OCI-LY1 (cell line): ENCODE measurements at regions not wholly inside any gene's neighbourhood (a gene's known extent, or its start where the extent isn't known, plus 50 kb on each side); places are given as distances from the start of the nearest gene placed in this dataset.

Experiments used
- H2AFZ ChIP-seq: fragments of 200-600 bp; sonication (generic), shearing (Covaris generic); 2 replicates; pipeline ENCODE4 v1.6.0; 2014; ENCODE audit warnings: antibody characterized with exemption, mild to moderate bottlenecking, low read length
- H3F3A ChIP-seq: fragments of 200-600 bp; sonication (generic), shearing (Covaris generic); 2 replicates; pipeline ENCODE4 v1.6.0; 2014; ENCODE audit warnings: mild to moderate bottlenecking, antibody characterized with exemption, low read length, moderate library complexity; ENCODE audit not compliant: insufficient read depth
- H3K27ac ChIP-seq: fragments of 200-600 bp; sonication (generic); 2 replicates; pipeline ENCODE4 v1.5.1; 2014; ENCODE audit warnings: low read length, mixed run types, mild to moderate bottlenecking, low read depth; ENCODE audit not compliant: poor library complexity, severe bottlenecking
- H3K27me3 ChIP-seq: fragments of 200-600 bp; sonication (generic); 2 replicates; pipeline ENCODE4 v1.6.0; 2014; ENCODE audit warnings: antibody characterized with exemption, mild to moderate bottlenecking, low read length, moderate library complexity; ENCODE audit not compliant: insufficient read depth
- H3K36me3 ChIP-seq: fragments of 200-600 bp; sonication (generic); 2 replicates; pipeline ENCODE4 v1.6.1; 2014; ENCODE audit warnings: mild to moderate bottlenecking, antibody characterized with exemption, low read length, moderate library complexity, mixed read lengths; ENCODE audit not compliant: insufficient read depth
- H3K4me1 ChIP-seq: fragments of 200-600 bp; sonication (generic); 2 replicates; pipeline ENCODE4 v1.5.1; 2014; ENCODE audit warnings: mild to moderate bottlenecking, low read length, moderate library complexity; ENCODE audit not compliant: insufficient read depth, severe bottlenecking
- H3K4me2 ChIP-seq: fragments of 200-600 bp; sonication (generic), shearing (Covaris generic); 2 replicates; pipeline ENCODE4 v1.6.1; 2014; ENCODE audit warnings: low read length
- H3K4me3 ChIP-seq: fragments of 200-600 bp; sonication (generic); 2 replicates; pipeline ENCODE4 v1.5.1; 2014; ENCODE audit warnings: low read length, low read depth, mild to moderate bottlenecking, mixed read lengths; ENCODE audit not compliant: poor library complexity, severe bottlenecking
- H3K79me2 ChIP-seq: fragments of 200-600 bp; shearing (Covaris generic); 2 replicates; pipeline ENCODE4 v1.6.1; 2016; ENCODE audit warnings: mixed run types, low read length, mixed read lengths; ENCODE audit not compliant: insufficient read depth
- H3K9ac ChIP-seq: fragments of 200-600 bp; sonication (generic), shearing (Covaris generic); 2 replicates; pipeline ENCODE4 v1.6.1; 2014; ENCODE audit warnings: mild to moderate bottlenecking, low read length, mixed read lengths
- H3K9me2 ChIP-seq: fragments of 200-600 bp; sonication (generic), shearing (Covaris generic); 2 replicates; pipeline ENCODE4 v1.6.1; 2014; ENCODE audit warnings: low read depth, mild to moderate bottlenecking, low read length, mixed read lengths
- H3K9me3 ChIP-seq: fragments of 200-600 bp; shearing (Covaris generic); 2 replicates; pipeline ENCODE4 v1.6.1; 2014; ENCODE audit warnings: low read length, mixed read lengths
- H4K20me1 ChIP-seq: fragments of 200-600 bp; sonication (generic), shearing (Covaris generic); 2 replicates; pipeline ENCODE4 v1.6.0; 2016; ENCODE audit warnings: mild to moderate bottlenecking, low read length; ENCODE audit not compliant: insufficient read depth
- CTCF ChIP-seq: fragments of 200-600 bp; sonication (generic), shearing (Covaris generic); IDR thresholded peaks from 2 replicates; pipeline ENCODE4 v1.5.1; 2017; ENCODE audit warnings: mild to moderate bottlenecking, antibody characterized with exemption, low read length, moderate library complexity, mixed read lengths
- EZH2 ChIP-seq: fragments of 200-600 bp; sonication (generic), shearing (Covaris generic); IDR thresholded peaks from 2 replicates; pipeline ENCODE4 v1.8.0; 2017; ENCODE audit warnings: borderline replicate concordance, mixed run types, mild to moderate bottlenecking, antibody characterized with exemption, low read length, moderate library complexity, mixed read lengths

- no peak overlapping the region for H3K4me3 ChIP-seq
- H3K4me2 ChIP-seq, result no peak overlapping the region
- H3K9ac ChIP-seq, result no peak overlapping the region
- TF ChIP-seq CTCF, result no peak
- H2AFZ ChIP-seq, result no peak overlapping the region
- H3K9me2 ChIP-seq, result no peaks in the 10 kb centered on the region; the same call in 1 of the 2 replicates
- H3K27ac ChIP-seq, result no peak overlapping the region
- H3K79me2 ChIP-seq, result no peaks in the 10 kb centered on the region
- H3K4me1 ChIP-seq, result no peaks in the 10 kb centered on the region
- H3K36me3 ChIP-seq, result no peaks in the 10 kb centered on the region
- no peaks in the 10 kb centered on the region for H3K9me3 ChIP-seq
- H4K20me1 ChIP-seq, result no peaks in the 10 kb centered on the region
- no peaks in the 10 kb centered on the region for H3F3A ChIP-seq
- no peaks in the 10 kb centered on the region for H3K27me3 ChIP-seq
Measured at GRCh38 chr7:69190763-69191162, 407.5 kb upstream of the AUTS2 start.

GRCh38 chr7:69192134-69192533 lies 406.1 kb upstream of the AUTS2 start:
- no peak overlapping the region for H2AFZ ChIP-seq
- H3K4me3 ChIP-seq, result no peak overlapping the region
- no peaks in the 10 kb centered on the region for H3K9me3 ChIP-seq
- no peaks in the 10 kb centered on the region for H3F3A ChIP-seq
- no peaks in the 10 kb centered on the region; the same call in 1 of the 2 replicates for H3K9me2 ChIP-seq
- H4K20me1 ChIP-seq, result no peaks in the 10 kb centered on the region
- H3K4me2 ChIP-seq, result no peak overlapping the region
- H3K27ac ChIP-seq, result no peak overlapping the region
- no peaks in the 10 kb centered on the region for H3K27me3 ChIP-seq
- no peaks in the 10 kb centered on the region for H3K79me2 ChIP-seq
- no peak for TF ChIP-seq EZH2
- no peak for TF ChIP-seq CTCF
- no peaks in the 10 kb centered on the region for H3K4me1 ChIP-seq
- no peak overlapping the region for H3K9ac ChIP-seq
- no peaks in the 10 kb centered on the region for H3K36me3 ChIP-seq

GRCh38 chr7:69193061-69193460 lies 405.2 kb upstream of the AUTS2 start:
- no peaks in the 10 kb centered on the region for H3K27me3 ChIP-seq

More at GRCh38 chr7:69193061-69193460, 405.2 kb upstream of the AUTS2 start:
- no peaks in the 10 kb centered on the region for H3K9me3 ChIP-seq
- H3K79me2 ChIP-seq, result no peaks in the 10 kb centered on the region
- no peak for TF ChIP-seq EZH2
- TF ChIP-seq CTCF, result no peak
- no peak overlapping the region for H3K4me2 ChIP-seq
- no peaks in the 10 kb centered on the region for H3F3A ChIP-seq
- no peaks in the 10 kb centered on the region for H4K20me1 ChIP-seq
- H3K9ac ChIP-seq, result no peak overlapping the region
- H3K9me2 ChIP-seq, result no peaks in the 10 kb centered on the region; the same call in 1 of the 2 replicates
- no peak overlapping the region for H3K27ac ChIP-seq
- H3K36me3 ChIP-seq, result no peaks in the 10 kb centered on the region
- H3K4me3 ChIP-seq, result no peak overlapping the region
- no peak overlapping the region for H2AFZ ChIP-seq
- H3K4me1 ChIP-seq, result no peaks in the 10 kb centered on the region
